Vagina (tissue), 2 donors: ENCODE measurements at regions not wholly inside any gene's neighbourhood (a gene's known extent, or its start where the extent isn't known, plus 50 kb on each side); places are given as distances from the start of the nearest gene placed in this dataset.

Experiments used
- DNase-seq, 2 donors: peaks; one replicate each; pipeline ENCODE4 v3.0.0-alpha.2; 2017; ENCODE audit errors: extremely low spot score in 2 of 2
- H3K27ac ChIP-seq: fragments of 200-600 bp; sonication (generic); one replicate; pipeline ENCODE4 v1.5.1; 2019
- H3K27me3 ChIP-seq: fragments of 200-600 bp; sonication (generic); one replicate; pipeline ENCODE4 v1.5.1; 2019
- H3K36me3 ChIP-seq, 2 donors: fragments of 200-600 bp; sonication (generic); one replicate each; pipeline ENCODE4 v1.5.1; 2017 to 2019
- H3K4me1 ChIP-seq: fragments of 200-600 bp; sonication (generic); one replicate; pipeline ENCODE4 v1.5.1; 2019
- H3K4me3 ChIP-seq, 2 donors: fragments of 200-600 bp; sonication (generic); 1 replicate in 1 of 2; 2 replicates in 1 of 2; pipeline ENCODE4 v1.5.1; 2016 to 2019
- H3K9me3 ChIP-seq: fragments of 200-600 bp; sonication (generic); one replicate; pipeline ENCODE4 v1.5.1; 2019
- POLR2A ChIP-seq, 2 donors: fragments of 450-650 bp; IDR thresholded peaks; one replicate each; pipeline ENCODE4 v1.6.1; 2017; ENCODE audit warnings: antibody characterized with exemption in 2 of 2, mild to moderate bottlenecking in 2 of 2, moderate library complexity in 2 of 2
- POLR2AphosphoS5 ChIP-seq, 2 donors: sonication (generic); formaldehyde crosslinking; IDR thresholded peaks; one replicate each; pipeline ENCODE4 v1.9.0; 2017; ENCODE audit warnings: antibody characterized with exemption in 2 of 2, mild to moderate bottlenecking in 2 of 2, low read depth in 1 of 2; ENCODE audit not compliant: insufficient read depth in 1 of 2
- intact Hi-C: fragments of 100-400 bp; cut with DNase I; formaldehyde crosslinking; loops from one replicate; pipeline ENCODE4 v1.15.1; 2023
- TF ChIP-seq, protein P1 (sequence below), 3 experiments: fragments of 450-650 bp in 2 of 3; fragments of 200-600 bp in 1 of 3; sonication (generic) in 1 of 3; IDR thresholded peaks; one replicate each; pipeline ENCODE4 v1.5.1; 2017 to 2019; ENCODE audit warnings: antibody characterized with exemption in 3 of 3, mild to moderate bottlenecking in 2 of 3, moderate library complexity in 2 of 3

GRCh38 chr15:97748576-97748975 lies 211.9 kb upstream of the ARRDC4 start:
- Histone ChIP-seq H3K27ac (no peak overlapping the region), H3K4me3 (no peak overlapping the region)
- intact Hi-C loops, result no loop called here

GRCh38 chr15:97750060-97750459 lies 210.4 kb upstream of the ARRDC4 start:
- Histone ChIP-seq H3K4me1 (no peaks in the 10 kb centered on the region), H3K9me3 (no peaks in the 10 kb centered on the region), H3K36me3 (no peaks in the 10 kb centered on the region), H3K27me3 (no peaks in the 10 kb centered on the region), H3K4me3 (no peak overlapping the region), H3K27ac (no peak overlapping the region)
- TF ChIP-seq POLR2A (IDR thresholded peaks at IDR 0.05) (no peak), POLR2AphosphoS5 (IDR thresholded peaks at IDR 0.05; ENCODE audit: insufficient read depth in 1 of 2, low read depth in 1 of 2) (no peak)
- TF ChIP-seq, protein P1, sequence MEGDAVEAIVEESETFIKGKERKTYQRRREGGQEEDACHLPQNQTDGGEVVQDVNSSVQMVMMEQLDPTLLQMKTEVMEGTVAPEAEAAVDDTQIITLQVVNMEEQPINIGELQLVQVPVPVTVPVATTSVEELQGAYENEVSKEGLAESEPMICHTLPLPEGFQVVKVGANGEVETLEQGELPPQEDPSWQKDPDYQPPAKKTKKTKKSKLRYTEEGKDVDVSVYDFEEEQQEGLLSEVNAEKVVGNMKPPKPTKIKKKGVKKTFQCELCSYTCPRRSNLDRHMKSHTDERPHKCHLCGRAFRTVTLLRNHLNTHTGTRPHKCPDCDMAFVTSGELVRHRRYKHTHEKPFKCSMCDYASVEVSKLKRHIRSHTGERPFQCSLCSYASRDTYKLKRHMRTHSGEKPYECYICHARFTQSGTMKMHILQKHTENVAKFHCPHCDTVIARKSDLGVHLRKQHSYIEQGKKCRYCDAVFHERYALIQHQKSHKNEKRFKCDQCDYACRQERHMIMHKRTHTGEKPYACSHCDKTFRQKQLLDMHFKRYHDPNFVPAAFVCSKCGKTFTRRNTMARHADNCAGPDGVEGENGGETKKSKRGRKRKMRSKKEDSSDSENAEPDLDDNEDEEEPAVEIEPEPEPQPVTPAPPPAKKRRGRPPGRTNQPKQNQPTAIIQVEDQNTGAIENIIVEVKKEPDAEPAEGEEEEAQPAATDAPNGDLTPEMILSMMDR (IDR thresholded peaks at IDR 0.05), result no peak
- no peak for DNase-seq
- intact Hi-C loops, result no loop called here

More at GRCh38 chr15:97748576-97748975, 211.9 kb upstream of the ARRDC4 start:
- Histone ChIP-seq H3K9me3 (no peaks in the 10 kb centered on the region), H3K27me3 (no peaks in the 10 kb centered on the region), H3K4me1 (no peaks in the 10 kb centered on the region), H3K36me3 (no peaks in the 10 kb centered on the region)
- TF ChIP-seq, protein P1 (IDR thresholded peaks at IDR 0.05), result no peak
- TF ChIP-seq POLR2AphosphoS5 (IDR thresholded peaks at IDR 0.05; ENCODE audit: insufficient read depth in 1 of 2, low read depth in 1 of 2) (no peak), POLR2A (IDR thresholded peaks at IDR 0.05) (no peak)
- DNase-seq, result no peak

- no peak for DNase-seq
- intact Hi-C loops, result no loop called here
Observed at GRCh38 chr15:97755726-97756125, 204.8 kb upstream of the ARRDC4 start.

GRCh38 chr15:97759363-97759762 lies 201.1 kb upstream of the ARRDC4 start:
- no peaks in the 10 kb centered on the region for H3K36me3 ChIP-seq
- H3K27ac ChIP-seq, result no peak overlapping the region
- H3K27me3 ChIP-seq, result no peaks in the 10 kb centered on the region
- DNase-seq, result no peak
- no peak overlapping the region for H3K4me3 ChIP-seq
- H3K9me3 ChIP-seq, result no peaks in the 10 kb centered on the region
- no peak for TF ChIP-seq POLR2AphosphoS5 (IDR thresholded peaks at IDR 0.05; ENCODE audit: insufficient read depth in 1 of 2, low read depth in 1 of 2)
- no peak for TF ChIP-seq POLR2A (IDR thresholded peaks at IDR 0.05)
- TF ChIP-seq, protein P1 (IDR thresholded peaks at IDR 0.05), result no peak
- H3K4me1 ChIP-seq, result no peaks in the 10 kb centered on the region
- intact Hi-C loops, result no loop called here

More at GRCh38 chr15:97755726-97756125, 204.8 kb upstream of the ARRDC4 start:
- Histone ChIP-seq H3K4me1 (no peaks in the 10 kb centered on the region), H3K36me3 (no peaks in the 10 kb centered on the region), H3K27me3 (no peaks in the 10 kb centered on the region), H3K9me3 (no peaks in the 10 kb centered on the region), H3K27ac (no peak overlapping the region), H3K4me3 (no peak overlapping the region)
- TF ChIP-seq, protein P1 (IDR thresholded peaks at IDR 0.05), result no peak

- Histone ChIP-seq H3K27me3 (no peaks in the 10 kb centered on the region), H3K27ac (no peak overlapping the region), H3K36me3 (no peaks in the 10 kb centered on the region), H3K4me1 (no peaks in the 10 kb centered on the region), H3K4me3 (no peak overlapping the region), H3K9me3 (no peaks in the 10 kb centered on the region)
- TF ChIP-seq, protein P1 (IDR thresholded peaks at IDR 0.05), result no peak
- TF ChIP-seq POLR2AphosphoS5 (IDR thresholded peaks at IDR 0.05; ENCODE audit: insufficient read depth in 1 of 2, low read depth in 1 of 2) (no peak), POLR2A (IDR thresholded peaks at IDR 0.05) (no peak)
- no peak for DNase-seq
- intact Hi-C loops, result no loop called here
Observed at GRCh38 chr15:97761110-97761509, 199.4 kb upstream of the ARRDC4 start.
